Duodenal mucosa (tissue), 2 donors: ENCODE measurements at regions not wholly inside any gene's neighbourhood (a gene's known extent, or its start where the extent isn't known, plus 50 kb on each side); places are given as distances from the start of the nearest gene placed in this dataset.
"Not testable (repeated sequence)": the region's sequence is repeated elsewhere in the genome, so short reads cannot be mapped to it uniquely, and the experiment has no call there.

ENCODE experiments used
- H3K27ac ChIP-seq: one replicate; pipeline ENCODE4 v1.7.0; 2013; ENCODE audit warnings: low read depth, low read length
- H3K27me3 ChIP-seq, 2 donors: one replicate each; pipeline ENCODE4 v1.7.0; 2013; ENCODE audit warnings: low read length in 2 of 2, control low read depth in 1 of 2; ENCODE audit not compliant: insufficient read depth in 2 of 2, control insufficient read depth in 1 of 2
- H3K36me3 ChIP-seq, 2 donors: one replicate each; pipeline ENCODE4 v1.7.0; 2013; ENCODE audit warnings: low read length in 2 of 2, control low read depth in 1 of 2; ENCODE audit not compliant: insufficient read depth in 2 of 2, control insufficient read depth in 1 of 2
- H3K4me1 ChIP-seq, 2 donors: one replicate each; pipeline ENCODE4 v1.7.0; 2013; ENCODE audit warnings: low read length in 2 of 2, control low read depth in 1 of 2; ENCODE audit not compliant: insufficient read depth in 2 of 2, control insufficient read depth in 1 of 2
- H3K4me3 ChIP-seq, 2 donors: one replicate each; pipeline ENCODE4 v1.7.0; 2013; ENCODE audit warnings: low read length in 2 of 2, low read depth in 1 of 2
- H3K9ac ChIP-seq, 2 donors: one replicate each; pipeline ENCODE4 v1.7.0; 2013; ENCODE audit warnings: low read length in 2 of 2, low read depth in 1 of 2
- H3K9me3 ChIP-seq, 2 donors: one replicate each; pipeline ENCODE4 v1.7.0; 2013; ENCODE audit warnings: low read length in 2 of 2, control low read depth in 1 of 2; ENCODE audit not compliant: control insufficient read depth in 1 of 2

GRCh38 chr14:86777963-86778602 is 1214.9 kb downstream of the GALC start:
- no peak overlapping the region for H3K9ac ChIP-seq
- H3K4me3 ChIP-seq, result no peak overlapping the region
- H3K4me1 ChIP-seq, result no peaks in the 10 kb centered on the region
- H3K27ac ChIP-seq, result no peak overlapping the region
- H3K9me3 ChIP-seq, result peaks cover 0 to 7% of the 10 kb centered on the region in 2 donors
- H3K27me3 ChIP-seq, result no peaks in the 10 kb centered on the region
- H3K36me3 ChIP-seq, result no peaks in the 10 kb centered on the region

DNA sequence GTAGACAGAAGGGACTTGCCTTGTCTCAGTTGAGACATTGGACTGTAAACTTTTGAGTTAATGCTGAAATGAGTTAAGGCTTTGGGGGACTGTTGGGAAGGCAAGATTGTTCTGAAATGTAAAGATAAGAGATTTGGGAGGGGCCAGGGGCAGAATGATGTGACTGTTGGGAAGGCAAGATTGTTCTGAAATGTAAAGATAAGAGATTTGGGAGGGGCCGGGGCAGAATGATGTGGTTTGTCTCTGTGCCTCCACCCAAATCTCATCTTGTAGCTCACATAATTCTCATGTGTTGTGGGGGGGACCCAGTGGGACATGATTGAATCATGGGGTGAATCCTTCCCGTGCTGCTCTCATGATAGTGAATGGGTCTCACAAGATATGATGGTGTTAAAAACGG is 1217.1 kb downstream of the GALC start:
- H3K9me3 ChIP-seq, H3K4me1 ChIP-seq, H3K27ac ChIP-seq, H3K9ac ChIP-seq, H3K27me3 ChIP-seq, H3K36me3 ChIP-seq, H3K4me3 ChIP-seq: not testable (repeated sequence)

GRCh38 chr14:86774916-86775315 is 1218.1 kb downstream of the GALC start:
- no peak overlapping the region for H3K9ac ChIP-seq
- H3K27me3 ChIP-seq, result no peaks in the 10 kb centered on the region
- H3K4me3 ChIP-seq, result no peak overlapping the region
- no peaks in the 10 kb centered on the region for H3K36me3 ChIP-seq
- H3K9me3 ChIP-seq, result peaks cover 0 to 7% of the 10 kb centered on the region in 2 donors
- no peak overlapping the region for H3K27ac ChIP-seq
- H3K4me1 ChIP-seq, result no peaks in the 10 kb centered on the region

DNA sequence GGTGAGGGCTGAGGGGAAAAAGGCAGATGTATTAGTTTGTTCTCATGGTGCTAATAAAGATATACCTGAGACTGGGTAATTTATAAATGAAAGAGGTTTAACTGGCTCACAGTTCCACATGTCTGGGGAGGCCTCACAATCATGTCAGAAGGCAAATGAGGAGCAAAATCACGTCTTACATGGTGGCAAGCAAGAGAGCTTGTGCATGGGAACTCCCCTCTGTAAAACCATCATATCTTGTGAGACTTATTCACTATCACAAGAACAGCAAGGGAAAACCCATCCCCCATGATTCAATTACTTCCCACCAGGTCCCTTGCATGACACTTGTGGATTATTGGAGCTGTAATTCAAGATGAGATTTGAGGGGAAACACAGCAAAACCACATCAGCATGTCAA is 1220.9 kb downstream of the GALC start:
- Histone ChIP-seq H3K9me3 (peaks cover 0 to 5% of the 10 kb centered on the region in 2 donors), H3K36me3 (no peaks in the 10 kb centered on the region), H3K4me3 (no peak overlapping the region), H3K27me3 (no peaks in the 10 kb centered on the region), H3K4me1 (no peaks in the 10 kb centered on the region), H3K9ac (no peak overlapping the region), H3K27ac (no peak overlapping the region)

DNA sequence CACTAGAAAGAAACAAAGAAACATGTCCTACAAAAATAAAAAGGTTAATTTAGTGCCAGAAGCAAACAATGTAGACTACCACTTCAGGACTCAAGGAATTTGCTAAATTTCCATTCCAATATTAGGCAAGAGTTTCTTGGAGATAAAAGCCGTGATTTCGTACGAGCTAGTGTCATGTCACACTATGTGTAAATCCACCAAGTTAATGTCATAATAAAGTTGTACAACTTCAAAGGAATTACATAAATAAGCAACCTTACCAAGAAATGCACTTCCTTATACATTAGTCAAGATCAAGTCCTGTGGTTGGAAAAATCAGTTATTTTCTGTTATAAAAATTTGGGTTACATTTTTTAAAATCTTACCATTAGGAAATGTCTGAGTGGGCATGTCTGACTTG is 1222.8 kb downstream of the GALC start:
- Histone ChIP-seq H3K4me3 (no peak overlapping the region), H3K9me3 (no peaks in the 10 kb centered on the region), H3K4me1 (no peaks in the 10 kb centered on the region), H3K27ac (no peak overlapping the region), H3K9ac (no peak overlapping the region), H3K36me3 (no peaks in the 10 kb centered on the region), H3K27me3 (no peaks in the 10 kb centered on the region)

DNA sequence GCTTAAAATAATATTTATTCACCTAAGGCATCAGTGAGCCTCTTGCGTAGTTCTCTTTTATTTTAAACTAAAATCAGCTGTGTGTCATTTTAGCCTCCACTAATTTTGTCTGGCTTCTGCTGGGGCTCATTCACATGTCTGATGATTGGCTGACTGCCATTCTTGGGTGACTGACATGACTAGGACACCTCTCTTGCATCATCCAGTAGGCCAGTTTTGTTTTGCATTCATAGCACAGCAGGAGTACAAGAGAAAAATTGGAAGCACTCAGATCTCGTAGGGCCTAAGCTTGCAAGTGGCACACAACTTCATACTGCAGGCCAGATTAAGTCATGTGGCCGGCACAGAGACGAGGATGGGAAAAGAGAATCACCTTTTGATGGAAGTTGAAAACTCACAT is 1226.5 kb downstream of the GALC start:
- peaks cover 0 to 3% of the 10 kb centered on the region in 2 donors for H3K9me3 ChIP-seq
- no peaks in the 10 kb centered on the region for H3K36me3 ChIP-seq
- no peaks in the 10 kb centered on the region for H3K4me1 ChIP-seq
- H3K4me3 ChIP-seq, result no peak overlapping the region
- no peak overlapping the region for H3K9ac ChIP-seq
- H3K27me3 ChIP-seq, result no peaks in the 10 kb centered on the region
- H3K27ac ChIP-seq, result no peak overlapping the region

- no peak overlapping the region for H3K9ac ChIP-seq
- H3K36me3 ChIP-seq, result no peaks in the 10 kb centered on the region
- H3K27ac ChIP-seq, result no peak overlapping the region
- no peak overlapping the region for H3K4me3 ChIP-seq
- H3K27me3 ChIP-seq, result no peaks in the 10 kb centered on the region
- no peaks in the 10 kb centered on the region for H3K4me1 ChIP-seq
- peaks cover 0 to 4% of the 10 kb centered on the region in 2 donors for H3K9me3 ChIP-seq
These were observed 1231.4 kb downstream of the GALC start for GRCh38 chr14:86761611-86762010.

GRCh38 chr14:86756521-86757190 is 1226.7 kb downstream of the FLRT2 start:
- Histone ChIP-seq H3K9me3 (peaks cover 0 to 9% of the 10 kb centered on the region in 2 donors), H3K9ac (no peak overlapping the region), H3K27ac (no peak overlapping the region), H3K4me1 (no peaks in the 10 kb centered on the region), H3K36me3 (no peaks in the 10 kb centered on the region), H3K27me3 (no peaks in the 10 kb centered on the region), H3K4me3 (no peak overlapping the region)

GRCh38 chr14:86750488-86750887 is 1220.5 kb downstream of the FLRT2 start:
- H3K4me1 ChIP-seq, H3K4me3 ChIP-seq, H3K27ac ChIP-seq, H3K9ac ChIP-seq, H3K27me3 ChIP-seq, H3K36me3 ChIP-seq: not testable (repeated sequence)
- peaks cover 5 to 10% of the 10 kb centered on the region in 2 donors for H3K9me3 ChIP-seq

DNA sequence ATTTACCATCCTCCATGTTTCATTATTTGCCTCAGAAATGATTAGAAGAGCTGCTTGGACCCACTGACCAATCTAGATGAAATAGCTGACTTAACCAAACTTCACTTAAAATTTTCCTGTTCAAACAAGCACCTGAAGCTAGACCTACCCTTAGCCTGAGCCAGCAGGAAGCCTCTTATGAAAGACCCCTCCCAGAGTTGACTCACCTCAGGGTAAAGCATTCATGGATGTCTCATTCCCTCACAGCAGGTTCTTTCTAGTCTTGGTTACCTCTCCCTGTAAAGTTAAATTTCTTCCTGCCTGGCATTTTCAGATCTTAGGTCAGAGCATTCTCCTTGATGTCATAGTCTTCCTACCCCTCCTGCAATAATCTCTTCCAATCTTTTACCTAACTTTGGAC is 1209.8 kb downstream of the FLRT2 start:
- Histone ChIP-seq H3K27ac (no peak overlapping the region), H3K4me3 (no peak overlapping the region), H3K36me3 (no peaks in the 10 kb centered on the region), H3K27me3 (no peaks in the 10 kb centered on the region), H3K9me3 (peaks cover 0 to 4% of the 10 kb centered on the region in 2 donors), H3K9ac (no peak overlapping the region), H3K4me1 (no peaks in the 10 kb centered on the region)
